Loucy (cell line): ENCODE measurements at regions not wholly inside any gene's neighbourhood (a gene's known extent, or its start where the extent isn't known, plus 50 kb on each side); places are given as distances from the start of the nearest gene placed in this dataset.
"Not testable (repeated sequence)": the region's sequence is repeated elsewhere in the genome, so short reads cannot be mapped to it uniquely, and the experiment has no call there.

Experiments used
- H2AFZ ChIP-seq: fragments of 200-600 bp; sonication (generic); 2 replicates; pipeline ENCODE4 v1.6.0; 2016; ENCODE audit warnings: antibody characterized with exemption, mild to moderate bottlenecking, low read length, moderate library complexity
- H3F3A ChIP-seq: fragments of 200-600 bp; 2 replicates; pipeline ENCODE4 v1.6.0; 2016; ENCODE audit warnings: antibody characterized with exemption, low read depth, mild to moderate bottlenecking
- H3K27me3 ChIP-seq: fragments of 200-600 bp; sonication (generic); 2 replicates; pipeline ENCODE4 v1.6.1; 2014; ENCODE audit warnings: low read length, mild to moderate bottlenecking; ENCODE audit not compliant: insufficient read depth, poor library complexity, severe bottlenecking
- H3K36me3 ChIP-seq: fragments of 200-600 bp; sonication (generic); 2 replicates; pipeline ENCODE4 v1.6.1; 2016; ENCODE audit warnings: low read length; ENCODE audit not compliant: insufficient read depth
- H3K4me1 ChIP-seq: fragments of 200-600 bp; sonication (generic); 2 replicates; pipeline ENCODE4 v1.5.1; 2014; ENCODE audit warnings: low read length, mild to moderate bottlenecking; ENCODE audit not compliant: insufficient read depth, poor library complexity, severe bottlenecking
- H3K4me2 ChIP-seq: fragments of 200-600 bp; sonication (generic); 2 replicates; pipeline ENCODE4 v1.6.0; 2014; ENCODE audit warnings: antibody characterized with exemption, low read length, low read depth, mild to moderate bottlenecking; ENCODE audit not compliant: poor library complexity, severe bottlenecking
- H3K4me3 ChIP-seq: fragments of 200-600 bp; sonication (generic); 2 replicates; pipeline ENCODE4 v1.5.1; 2014; ENCODE audit warnings: low read length, mild to moderate bottlenecking, mixed read lengths; ENCODE audit not compliant: poor library complexity, severe bottlenecking
- H3K79me2 ChIP-seq: fragments of 200-600 bp; sonication (generic); 2 replicates; pipeline ENCODE4 v1.6.1; 2014; ENCODE audit warnings: low read length; ENCODE audit not compliant: insufficient read depth
- H3K9ac ChIP-seq: fragments of 200-600 bp; sonication (generic); 2 replicates; pipeline ENCODE4 v1.6.0; 2014; ENCODE audit warnings: mild to moderate bottlenecking, low read depth, low read length, moderate library complexity; ENCODE audit not compliant: poor library complexity, severe bottlenecking
- H3K9me2 ChIP-seq: fragments of 200-600 bp; sonication (generic); replicated peaks from 2 replicates; pipeline ENCODE4 v1.6.1; 2016; ENCODE audit warnings: low read depth, low read length, mixed read lengths
- H3K9me3 ChIP-seq: fragments of 200-600 bp; sonication (generic); 2 replicates; pipeline ENCODE4 v1.6.1; 2014; ENCODE audit warnings: mild to moderate bottlenecking, antibody characterized with exemption, low read length, low read depth; ENCODE audit not compliant: insufficient read depth
- H4K20me1 ChIP-seq: fragments of 200-600 bp; sonication (generic); 2 replicates; pipeline ENCODE4 v1.6.0; 2014; ENCODE audit warnings: antibody characterized with exemption, low read length, mild to moderate bottlenecking; ENCODE audit not compliant: insufficient read depth, poor library complexity, severe bottlenecking
- EZH2phosphoT487 ChIP-seq: fragments of 200-600 bp; IDR thresholded peaks from 2 replicates; pipeline ENCODE4 v1.6.1; 2018; ENCODE audit warnings: antibody characterized with exemption, mild to moderate bottlenecking, moderate library complexity, borderline replicate concordance
- TF ChIP-seq, protein P1 (sequence below): fragments of 200-600 bp; sonication (generic); conservative IDR thresholded peaks from 2 replicates; pipeline ENCODE4 v1.5.1; 2014; ENCODE audit warnings: mild to moderate bottlenecking, antibody characterized with exemption, low read length

DNA sequence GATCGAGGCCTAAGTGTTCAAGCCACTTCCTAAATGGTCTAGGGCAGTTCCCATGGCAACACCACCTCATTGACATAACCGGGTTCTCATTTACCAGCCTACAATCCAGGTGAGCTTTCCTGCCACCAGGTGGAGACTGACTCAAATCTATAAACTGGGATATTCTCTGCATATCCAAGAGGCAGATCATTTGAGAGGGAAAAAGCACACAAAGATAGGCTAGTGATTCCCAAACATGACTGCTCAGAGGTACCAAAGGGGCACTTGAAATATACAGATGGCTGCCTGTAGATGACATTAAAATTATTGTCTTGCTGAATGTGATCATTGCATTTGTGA is 141.3 kb upstream of the PROK2 start:
- no peaks in the 10 kb centered on the region for H3K9me2 ChIP-seq
- no peaks in the 10 kb centered on the region for H3K9me3 ChIP-seq
- H3K36me3 ChIP-seq, result no peaks in the 10 kb centered on the region
- no peaks in the 10 kb centered on the region for H4K20me1 ChIP-seq
- no peak overlapping the region for H3K9ac ChIP-seq
- no peaks in the 10 kb centered on the region for H3F3A ChIP-seq
- no peak overlapping the region for H2AFZ ChIP-seq
- peaks cover 17% of the 10 kb centered on the region for H3K4me1 ChIP-seq
- H3K4me2 ChIP-seq, result no peak overlapping the region
- H3K27me3 ChIP-seq, result no peaks in the 10 kb centered on the region
- no peak overlapping the region for H3K4me3 ChIP-seq
- H3K79me2 ChIP-seq, result no peaks in the 10 kb centered on the region
- TF ChIP-seq, protein P1, sequence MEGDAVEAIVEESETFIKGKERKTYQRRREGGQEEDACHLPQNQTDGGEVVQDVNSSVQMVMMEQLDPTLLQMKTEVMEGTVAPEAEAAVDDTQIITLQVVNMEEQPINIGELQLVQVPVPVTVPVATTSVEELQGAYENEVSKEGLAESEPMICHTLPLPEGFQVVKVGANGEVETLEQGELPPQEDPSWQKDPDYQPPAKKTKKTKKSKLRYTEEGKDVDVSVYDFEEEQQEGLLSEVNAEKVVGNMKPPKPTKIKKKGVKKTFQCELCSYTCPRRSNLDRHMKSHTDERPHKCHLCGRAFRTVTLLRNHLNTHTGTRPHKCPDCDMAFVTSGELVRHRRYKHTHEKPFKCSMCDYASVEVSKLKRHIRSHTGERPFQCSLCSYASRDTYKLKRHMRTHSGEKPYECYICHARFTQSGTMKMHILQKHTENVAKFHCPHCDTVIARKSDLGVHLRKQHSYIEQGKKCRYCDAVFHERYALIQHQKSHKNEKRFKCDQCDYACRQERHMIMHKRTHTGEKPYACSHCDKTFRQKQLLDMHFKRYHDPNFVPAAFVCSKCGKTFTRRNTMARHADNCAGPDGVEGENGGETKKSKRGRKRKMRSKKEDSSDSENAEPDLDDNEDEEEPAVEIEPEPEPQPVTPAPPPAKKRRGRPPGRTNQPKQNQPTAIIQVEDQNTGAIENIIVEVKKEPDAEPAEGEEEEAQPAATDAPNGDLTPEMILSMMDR, result peak; percentile 70
- no peak for TF ChIP-seq EZH2phosphoT487

DNA sequence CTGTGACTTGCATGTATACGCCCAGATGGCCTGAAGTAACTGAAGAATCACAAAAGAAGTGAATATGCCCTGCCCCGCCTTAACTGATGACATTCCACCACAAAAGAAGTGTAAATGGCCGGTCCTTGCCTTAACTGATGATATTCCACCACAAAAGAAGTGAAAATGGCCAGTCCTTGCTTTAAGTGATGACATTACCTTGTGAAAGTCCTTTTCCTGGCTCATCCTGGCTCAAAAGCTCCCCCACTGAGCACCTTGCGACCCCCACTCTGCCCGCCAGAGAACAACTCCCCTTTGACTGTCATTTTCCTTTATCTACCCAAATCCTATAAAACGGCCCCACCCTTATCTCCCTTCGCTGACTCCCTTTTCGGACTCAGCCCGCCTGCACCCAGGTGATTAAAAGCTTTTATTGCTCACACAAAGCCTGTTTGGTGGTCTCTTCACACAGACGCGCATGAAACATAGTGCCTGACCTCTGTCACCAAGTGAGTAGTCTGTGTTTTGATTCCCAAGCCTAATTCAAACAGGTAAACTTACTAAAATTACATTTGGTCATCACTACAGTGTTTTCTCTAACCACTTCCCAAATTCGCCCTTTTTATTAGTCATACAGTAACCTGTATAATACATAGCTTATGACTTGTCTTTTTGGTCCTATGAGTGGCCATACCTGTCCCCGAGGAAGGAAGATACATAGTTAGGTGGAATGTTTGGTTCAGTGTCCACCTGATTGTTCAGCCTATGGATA is 140.7 kb upstream of the PROK2 start:
- H3F3A ChIP-seq, H3K79me2 ChIP-seq, H3K27me3 ChIP-seq, H3K36me3 ChIP-seq, H2AFZ ChIP-seq, H3K9me2 ChIP-seq, H3K4me3 ChIP-seq, H4K20me1 ChIP-seq, H3K9ac ChIP-seq, H3K4me2 ChIP-seq, H3K9me3 ChIP-seq: not testable (repeated sequence)
- H3K4me1 ChIP-seq, result peaks cover 17% of the 10 kb centered on the region

DNA sequence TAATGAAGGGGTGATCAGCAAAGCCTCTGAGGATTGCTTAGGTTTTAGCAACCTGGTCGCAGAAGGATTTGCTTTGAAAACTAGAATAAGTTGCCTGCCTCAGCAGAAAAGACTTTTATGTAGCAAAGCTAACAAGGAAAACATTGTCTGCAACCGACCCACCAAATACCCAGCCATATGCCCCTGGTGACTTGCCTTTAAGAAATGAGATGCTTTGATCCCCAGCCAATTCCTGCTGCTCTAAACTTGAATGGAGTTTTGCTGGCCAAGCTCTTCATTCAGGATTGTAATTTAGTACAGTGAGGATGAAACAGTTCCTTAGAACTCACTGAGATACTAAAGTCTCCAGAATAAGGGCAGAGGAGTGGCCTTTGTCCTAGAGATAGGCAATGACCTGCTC is 139.8 kb upstream of the PROK2 start:
- Histone ChIP-seq H3K9me2 (no peaks in the 10 kb centered on the region), H2AFZ (no peak overlapping the region), H3K27me3 (no peaks in the 10 kb centered on the region), H3K79me2 (no peaks in the 10 kb centered on the region), H3K4me1 (peaks cover 17% of the 10 kb centered on the region), H3K9ac (no peak overlapping the region), H3K4me2 (no peak overlapping the region), H3K36me3 (no peaks in the 10 kb centered on the region), H3F3A (no peaks in the 10 kb centered on the region), H4K20me1 (no peaks in the 10 kb centered on the region), H3K4me3 (no peak overlapping the region), H3K9me3 (no peaks in the 10 kb centered on the region)
- no peak for TF ChIP-seq EZH2phosphoT487
- TF ChIP-seq, protein P1, result no peak

DNA sequence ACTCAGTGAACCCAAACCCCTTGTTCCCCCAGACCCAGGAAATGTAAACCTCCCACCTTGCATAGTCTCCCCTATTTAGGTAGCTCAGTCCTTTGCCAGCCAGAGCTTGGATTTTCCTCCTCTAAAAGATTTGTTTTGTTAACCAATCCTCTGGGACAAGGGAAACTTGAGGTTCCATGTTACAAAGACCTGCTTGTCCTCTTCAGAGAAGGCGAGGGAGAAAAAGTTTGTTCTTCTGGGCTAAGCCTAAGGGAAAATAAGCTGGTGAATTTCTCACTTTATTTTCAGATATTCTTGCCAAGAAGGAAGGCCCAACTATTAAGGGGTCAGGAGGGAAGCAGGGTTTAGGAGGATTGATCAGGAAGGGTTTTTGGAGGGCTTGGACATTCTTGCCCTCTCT is 136.1 kb upstream of the PROK2 start:
- no peak overlapping the region for H3K9ac ChIP-seq
- TF ChIP-seq, protein P1, result no peak
- TF ChIP-seq EZH2phosphoT487, result no peak
- no peaks in the 10 kb centered on the region for H3K36me3 ChIP-seq
- H3K9me2 ChIP-seq, result no peaks in the 10 kb centered on the region
- no peaks in the 10 kb centered on the region for H3K9me3 ChIP-seq
- H3F3A ChIP-seq, result no peaks in the 10 kb centered on the region
- no peak overlapping the region for H3K4me2 ChIP-seq
- H3K27me3 ChIP-seq, result no peaks in the 10 kb centered on the region
- no peak overlapping the region for H3K4me3 ChIP-seq
- no peaks in the 10 kb centered on the region for H4K20me1 ChIP-seq
- H2AFZ ChIP-seq, result no peak overlapping the region
- H3K4me1 ChIP-seq, result peaks cover under 1% of the 10 kb centered on the region
- H3K79me2 ChIP-seq, result no peaks in the 10 kb centered on the region
